AG08395 (cell line): ENCODE measurements at regions not wholly inside any gene's neighbourhood (a gene's known extent, or its start where the extent isn't known, plus 50 kb on each side); places are given as distances from the start of the nearest gene placed in this dataset.
"Not testable (repeated sequence)": the region's sequence is repeated elsewhere in the genome, so short reads cannot be mapped to it uniquely, and the experiment has no call there.

ENCODE experiments used
- DNase-seq: peaks from one replicate; pipeline ENCODE4 v3.0.0; 2012; ENCODE audit warnings: mixed read lengths, low spot score

GRCh38 chr2:220701115-220701514 lies 871.0 kb downstream of the EPHA4 start:
- no peak for DNase-seq

- DNase-seq: no peak
These were observed 868.8 kb downstream of the EPHA4 start for GRCh38 chr2:220703279-220703678.

- DNase-seq: no peak
These were observed 868.0 kb downstream of the EPHA4 start for GRCh38 chr2:220704081-220704480.

DNA sequence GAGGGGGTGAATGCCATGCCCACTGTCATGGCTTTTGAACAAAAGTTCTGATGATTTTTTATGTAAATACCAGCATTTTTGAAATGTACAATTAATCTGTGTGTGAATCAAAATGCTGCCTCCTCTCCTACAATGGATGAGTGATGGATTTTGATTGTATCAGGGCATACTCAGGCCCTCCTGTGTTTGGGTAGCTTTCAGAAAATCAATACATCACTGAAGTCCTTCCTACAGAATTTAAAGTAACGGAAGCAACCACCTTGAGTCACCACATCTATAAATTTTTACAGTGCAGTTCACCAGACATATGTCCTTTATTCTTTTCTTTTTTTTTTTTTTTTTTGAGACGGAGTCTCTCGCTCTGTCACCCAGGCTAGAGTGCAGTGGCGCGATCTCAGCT lies 867.3 kb downstream of the EPHA4 start:
- no peak for DNase-seq

DNA sequence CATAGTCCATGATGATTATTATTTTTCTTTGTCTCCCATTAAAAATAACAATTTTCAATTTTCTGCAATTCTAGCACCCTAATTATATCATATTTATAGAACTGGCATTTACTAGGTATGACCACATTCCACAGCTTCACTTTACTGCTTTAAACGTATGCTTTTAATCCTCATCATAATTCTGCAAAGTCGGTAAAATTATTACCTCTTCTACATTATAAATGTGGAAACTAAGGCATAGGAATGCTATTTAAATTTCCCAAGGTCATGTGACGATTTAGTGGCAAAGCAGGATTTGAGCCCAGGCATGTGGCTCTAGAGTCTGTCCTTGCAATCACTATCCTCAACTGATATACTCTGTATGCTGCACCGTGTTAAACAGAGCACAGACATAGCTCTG lies 866.4 kb downstream of the EPHA4 start:
- no peak for DNase-seq

DNA sequence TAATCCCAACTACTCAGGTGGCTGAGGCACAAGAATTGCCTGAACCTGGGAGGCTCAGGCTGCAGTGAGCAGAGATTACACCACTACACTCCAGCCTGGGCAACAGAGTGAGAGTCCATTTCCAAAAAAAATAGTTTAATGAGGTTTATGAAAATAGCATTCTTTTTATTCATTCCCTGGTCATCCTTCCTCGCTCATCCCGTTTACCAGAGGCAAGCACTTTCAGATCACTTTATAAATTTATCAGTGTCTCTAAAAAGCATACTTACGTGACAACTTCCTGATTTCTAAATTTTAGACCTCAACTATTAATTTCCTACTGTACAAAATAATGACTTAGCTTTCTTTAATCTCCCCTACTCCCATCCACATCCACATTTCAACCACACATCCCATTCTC lies 864.8 kb downstream of the EPHA4 start:
- no peak for DNase-seq

GRCh38 chr2:220708366-220708765 lies 863.7 kb downstream of the EPHA4 start:
- DNase-seq: peak; percentile 62

DNA sequence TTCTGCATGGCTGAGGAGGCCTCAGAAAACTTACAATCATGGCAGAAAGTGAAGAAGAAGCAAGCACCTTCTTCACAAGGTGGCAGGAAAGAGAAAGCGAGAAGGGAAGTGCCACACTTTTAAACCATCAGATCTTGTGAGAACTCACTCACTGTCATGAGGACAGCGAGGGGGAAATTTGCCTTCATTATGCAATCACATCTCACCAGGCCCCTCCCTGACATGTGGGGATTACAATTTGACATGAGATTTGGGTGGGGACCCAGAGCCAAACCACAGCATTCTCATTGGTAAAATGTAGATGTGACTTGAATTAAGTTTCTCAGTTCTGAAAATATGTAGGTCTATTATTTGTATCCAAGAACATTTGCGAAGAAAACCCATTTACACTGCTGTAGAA lies 854.8 kb downstream of the EPHA4 start:
- DNase-seq: no peak

DNA sequence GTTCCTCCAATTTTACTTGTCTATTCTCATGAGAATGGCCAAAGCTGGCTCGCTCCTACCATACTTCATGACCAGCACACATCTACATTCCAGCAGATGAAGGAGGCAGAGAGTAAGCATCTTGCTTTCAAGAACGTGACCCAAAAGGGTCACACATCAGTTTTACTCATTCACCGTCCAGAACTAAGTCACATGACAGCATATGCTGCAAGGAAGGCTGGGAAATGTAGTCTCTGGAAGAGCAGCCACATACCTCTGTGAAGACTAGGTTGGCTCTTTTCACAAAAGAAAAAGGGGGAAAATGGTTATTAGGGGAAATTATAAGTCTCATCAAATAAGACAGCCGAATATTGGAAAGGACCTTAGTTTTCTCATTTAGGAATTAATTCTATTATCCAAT lies 835.3 kb downstream of the EPHA4 start:
- DNase-seq: no peak

- DNase-seq: no peak
These were observed 828.9 kb downstream of the EPHA4 start for GRCh38 chr2:220743203-220743602.

- DNase-seq: no peak
These were observed 827.2 kb downstream of the EPHA4 start for GRCh38 chr2:220744861-220745260.

GRCh38 chr2:220745682-220746081 lies 826.4 kb downstream of the EPHA4 start:
- no peak for DNase-seq

GRCh38 chr2:220747736-220748135 lies 824.4 kb downstream of the EPHA4 start:
- DNase-seq: no peak

- DNase-seq: no peak
These were observed 823.1 kb downstream of the EPHA4 start for GRCh38 chr2:220748875-220749479.

DNA sequence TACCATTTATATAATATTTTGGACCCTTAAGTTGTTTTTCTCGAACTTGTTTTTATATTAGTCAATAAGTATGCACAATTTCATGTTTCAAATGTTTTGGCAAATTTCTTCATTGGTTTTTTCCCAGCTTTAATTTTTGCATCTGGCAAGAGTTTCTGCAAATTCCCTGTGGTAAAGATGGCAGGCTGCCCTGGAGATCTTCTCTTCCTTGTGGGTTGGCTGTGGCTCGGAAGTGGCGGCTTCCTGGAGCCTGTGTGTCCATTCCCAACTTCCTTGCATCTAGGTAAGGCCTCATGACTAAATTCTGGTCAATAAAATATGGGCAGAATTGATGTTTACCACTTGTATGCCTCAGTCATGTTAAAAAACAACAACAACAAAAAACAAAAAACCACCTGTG lies 818.6 kb downstream of the EPHA4 start:
- DNase-seq: peak; percentile 5

- no peak for DNase-seq
These were observed 815.5 kb downstream of the EPHA4 start for GRCh38 chr2:220756653-220757052.

GRCh38 chr2:220758376-220758775 lies 813.7 kb downstream of the EPHA4 start:
- DNase-seq: not testable (repeated sequence)

GRCh38 chr2:220764171-220764570 lies 807.9 kb downstream of the EPHA4 start:
- no peak for DNase-seq

GRCh38 chr2:220767591-220768255 lies 804.4 kb downstream of the EPHA4 start:
- no peak for DNase-seq

DNA sequence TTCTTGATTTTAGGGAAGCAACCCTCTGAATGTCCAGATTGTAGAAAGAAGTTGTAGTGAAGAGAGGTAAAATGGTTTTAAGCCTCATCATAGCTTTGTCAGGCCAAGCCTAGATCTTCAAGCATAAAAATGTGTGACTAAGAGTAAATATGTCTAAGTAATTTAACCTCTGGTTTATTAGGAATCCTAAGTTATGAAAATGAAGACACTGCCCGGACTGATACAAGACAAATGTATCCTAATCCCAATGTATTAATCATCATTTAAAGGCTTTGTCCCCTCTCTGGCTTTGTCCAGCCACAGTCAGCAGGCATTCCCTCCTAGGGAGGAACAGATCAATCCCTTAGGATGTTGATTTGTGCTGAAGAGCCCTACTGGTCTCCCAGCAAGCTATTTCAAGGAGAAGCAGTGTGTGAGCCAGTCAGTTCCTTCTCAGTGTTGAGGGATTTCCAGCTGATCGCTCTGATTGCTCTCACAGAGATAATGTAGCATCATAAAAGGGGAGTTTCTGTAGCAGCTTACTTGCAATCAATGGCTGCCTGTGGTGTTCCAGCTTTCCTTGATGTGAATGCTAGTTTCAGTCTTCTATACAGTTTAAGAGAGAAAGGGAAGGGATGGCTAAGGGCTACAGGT lies 796.1 kb downstream of the EPHA4 start:
- DNase-seq: no peak

GRCh38 chr2:220779076-220779475 lies 793.0 kb downstream of the EPHA4 start:
- not testable (repeated sequence) for DNase-seq

DNA sequence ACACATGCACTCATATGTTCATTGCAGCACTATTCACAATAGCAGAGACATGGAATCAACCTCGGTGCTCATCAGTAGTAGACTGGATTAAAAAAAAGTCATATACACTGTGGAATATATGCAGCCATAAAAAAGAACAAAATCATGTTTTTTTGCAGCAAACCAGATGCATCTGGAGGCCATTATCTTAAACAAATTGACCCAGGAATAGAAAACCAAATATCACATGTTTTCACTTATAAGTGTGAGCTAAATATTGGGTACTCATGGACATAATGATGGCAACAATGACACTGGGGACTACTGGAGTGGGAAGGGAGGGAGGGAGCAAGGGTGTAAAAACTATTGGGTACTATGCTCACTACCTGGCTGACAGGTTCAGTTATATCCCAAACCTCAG lies 792.6 kb downstream of the EPHA4 start:
- DNase-seq: no peak

DNA sequence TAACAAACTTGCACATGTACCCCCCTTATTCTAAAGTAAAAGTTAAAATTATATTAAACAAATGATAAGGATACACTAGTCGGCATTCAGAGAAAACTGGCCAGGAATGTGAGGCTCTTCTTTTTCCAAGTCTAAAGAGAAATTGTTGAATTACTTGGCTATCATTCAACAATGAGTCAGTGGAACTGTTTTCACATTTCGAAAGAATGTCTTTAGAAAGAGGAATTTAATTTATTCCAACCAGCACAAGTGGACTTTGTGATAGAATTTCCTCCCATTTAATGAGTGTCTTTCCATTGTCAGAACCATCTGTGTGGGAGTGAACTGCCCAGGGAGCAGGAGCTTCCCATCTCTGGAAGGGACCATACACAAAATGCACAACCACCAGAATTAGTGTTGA lies 792.2 kb downstream of the EPHA4 start:
- DNase-seq: peak; percentile 10
